ENCODE measurements at regions not wholly inside any gene's neighbourhood (a gene's known extent, or its start where the extent isn't known, plus 50 kb on each side); places are given as distances from the start of the nearest gene placed in this dataset.

DNA sequence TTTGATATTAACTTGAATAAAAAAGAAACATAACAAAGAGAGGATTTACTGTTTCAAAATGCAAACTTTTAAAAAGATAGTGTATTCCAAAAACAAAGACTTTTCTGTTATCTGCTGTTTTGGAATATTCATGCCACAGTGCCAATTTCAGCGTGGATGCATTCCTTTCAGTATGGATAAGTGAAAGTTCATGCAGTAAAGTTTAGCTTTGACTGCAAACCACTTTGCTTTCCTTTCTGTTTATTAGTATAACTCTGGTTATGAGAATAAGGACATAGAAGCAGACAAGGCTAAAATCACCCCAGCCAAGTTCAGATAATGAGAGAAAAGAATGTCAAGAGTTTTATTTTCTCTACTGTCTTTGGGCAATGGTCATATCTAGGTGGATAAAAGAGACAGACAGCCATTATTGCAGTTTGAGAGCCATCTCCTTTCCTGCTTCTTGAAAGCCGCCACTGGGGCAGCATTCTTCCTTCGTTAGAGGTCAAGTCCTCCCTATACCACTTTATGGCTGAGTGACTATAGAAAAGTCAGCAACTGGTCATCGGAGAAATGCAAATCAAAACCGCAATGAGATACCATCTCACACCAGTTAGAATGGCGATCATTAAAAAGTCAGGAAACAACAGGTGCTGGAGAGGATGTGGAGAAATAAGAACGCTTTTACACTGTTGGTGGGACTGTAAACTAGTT, 82.4 kb upstream of the BLID start:
- TF ChIP-seq, protein P1, sequence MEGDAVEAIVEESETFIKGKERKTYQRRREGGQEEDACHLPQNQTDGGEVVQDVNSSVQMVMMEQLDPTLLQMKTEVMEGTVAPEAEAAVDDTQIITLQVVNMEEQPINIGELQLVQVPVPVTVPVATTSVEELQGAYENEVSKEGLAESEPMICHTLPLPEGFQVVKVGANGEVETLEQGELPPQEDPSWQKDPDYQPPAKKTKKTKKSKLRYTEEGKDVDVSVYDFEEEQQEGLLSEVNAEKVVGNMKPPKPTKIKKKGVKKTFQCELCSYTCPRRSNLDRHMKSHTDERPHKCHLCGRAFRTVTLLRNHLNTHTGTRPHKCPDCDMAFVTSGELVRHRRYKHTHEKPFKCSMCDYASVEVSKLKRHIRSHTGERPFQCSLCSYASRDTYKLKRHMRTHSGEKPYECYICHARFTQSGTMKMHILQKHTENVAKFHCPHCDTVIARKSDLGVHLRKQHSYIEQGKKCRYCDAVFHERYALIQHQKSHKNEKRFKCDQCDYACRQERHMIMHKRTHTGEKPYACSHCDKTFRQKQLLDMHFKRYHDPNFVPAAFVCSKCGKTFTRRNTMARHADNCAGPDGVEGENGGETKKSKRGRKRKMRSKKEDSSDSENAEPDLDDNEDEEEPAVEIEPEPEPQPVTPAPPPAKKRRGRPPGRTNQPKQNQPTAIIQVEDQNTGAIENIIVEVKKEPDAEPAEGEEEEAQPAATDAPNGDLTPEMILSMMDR (IDR thresholded peaks at IDR 0.05; ENCODE audit: low read depth, low read length, missing input control): no peak
- TF ChIP-seq YY1 (IDR thresholded peaks at IDR 0.05) (no peak), EGR1 (IDR thresholded peaks at IDR 0.05; ENCODE audit: low read depth in 2 of 2) (no peak), RAD21 (IDR thresholded peaks at IDR 0.05) (no peak), NR2F2 (IDR thresholded peaks at IDR 0.05) (no peak), GABPA (IDR thresholded peaks at IDR 0.05 in 1 of 2, conservative IDR thresholded peaks at IDR 0.05 in 1 of 2) (no peak), TAF1 (conservative IDR thresholded peaks at IDR 0.05) (no peak), FOXA1 (IDR thresholded peaks at IDR 0.05) (no peak), JUND (IDR thresholded peaks at IDR 0.05) (no peak), SP1 (IDR thresholded peaks at IDR 0.05) (no peak), HNF4G (IDR thresholded peaks at IDR 0.05) (no peak)
- TF ChIP-seq, protein P2, sequence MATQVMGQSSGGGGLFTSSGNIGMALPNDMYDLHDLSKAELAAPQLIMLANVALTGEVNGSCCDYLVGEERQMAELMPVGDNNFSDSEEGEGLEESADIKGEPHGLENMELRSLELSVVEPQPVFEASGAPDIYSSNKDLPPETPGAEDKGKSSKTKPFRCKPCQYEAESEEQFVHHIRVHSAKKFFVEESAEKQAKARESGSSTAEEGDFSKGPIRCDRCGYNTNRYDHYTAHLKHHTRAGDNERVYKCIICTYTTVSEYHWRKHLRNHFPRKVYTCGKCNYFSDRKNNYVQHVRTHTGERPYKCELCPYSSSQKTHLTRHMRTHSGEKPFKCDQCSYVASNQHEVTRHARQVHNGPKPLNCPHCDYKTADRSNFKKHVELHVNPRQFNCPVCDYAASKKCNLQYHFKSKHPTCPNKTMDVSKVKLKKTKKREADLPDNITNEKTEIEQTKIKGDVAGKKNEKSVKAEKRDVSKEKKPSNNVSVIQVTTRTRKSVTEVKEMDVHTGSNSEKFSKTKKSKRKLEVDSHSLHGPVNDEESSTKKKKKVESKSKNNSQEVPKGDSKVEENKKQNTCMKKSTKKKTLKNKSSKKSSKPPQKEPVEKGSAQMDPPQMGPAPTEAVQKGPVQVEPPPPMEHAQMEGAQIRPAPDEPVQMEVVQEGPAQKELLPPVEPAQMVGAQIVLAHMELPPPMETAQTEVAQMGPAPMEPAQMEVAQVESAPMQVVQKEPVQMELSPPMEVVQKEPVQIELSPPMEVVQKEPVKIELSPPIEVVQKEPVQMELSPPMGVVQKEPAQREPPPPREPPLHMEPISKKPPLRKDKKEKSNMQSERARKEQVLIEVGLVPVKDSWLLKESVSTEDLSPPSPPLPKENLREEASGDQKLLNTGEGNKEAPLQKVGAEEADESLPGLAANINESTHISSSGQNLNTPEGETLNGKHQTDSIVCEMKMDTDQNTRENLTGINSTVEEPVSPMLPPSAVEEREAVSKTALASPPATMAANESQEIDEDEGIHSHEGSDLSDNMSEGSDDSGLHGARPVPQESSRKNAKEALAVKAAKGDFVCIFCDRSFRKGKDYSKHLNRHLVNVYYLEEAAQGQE (IDR thresholded peaks at IDR 0.05): no peak
- TF ChIP-seq, protein P3, sequence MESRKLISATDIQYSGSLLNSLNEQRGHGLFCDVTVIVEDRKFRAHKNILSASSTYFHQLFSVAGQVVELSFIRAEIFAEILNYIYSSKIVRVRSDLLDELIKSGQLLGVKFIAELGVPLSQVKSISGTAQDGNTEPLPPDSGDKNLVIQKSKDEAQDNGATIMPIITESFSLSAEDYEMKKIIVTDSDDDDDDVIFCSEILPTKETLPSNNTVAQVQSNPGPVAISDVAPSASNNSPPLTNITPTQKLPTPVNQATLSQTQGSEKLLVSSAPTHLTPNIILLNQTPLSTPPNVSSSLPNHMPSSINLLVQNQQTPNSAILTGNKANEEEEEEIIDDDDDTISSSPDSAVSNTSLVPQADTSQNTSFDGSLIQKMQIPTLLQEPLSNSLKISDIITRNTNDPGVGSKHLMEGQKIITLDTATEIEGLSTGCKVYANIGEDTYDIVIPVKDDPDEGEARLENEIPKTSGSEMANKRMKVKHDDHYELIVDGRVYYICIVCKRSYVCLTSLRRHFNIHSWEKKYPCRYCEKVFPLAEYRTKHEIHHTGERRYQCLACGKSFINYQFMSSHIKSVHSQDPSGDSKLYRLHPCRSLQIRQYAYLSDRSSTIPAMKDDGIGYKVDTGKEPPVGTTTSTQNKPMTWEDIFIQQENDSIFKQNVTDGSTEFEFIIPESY (IDR thresholded peaks at IDR 0.05): no peak
- TF ChIP-seq, protein P4, sequence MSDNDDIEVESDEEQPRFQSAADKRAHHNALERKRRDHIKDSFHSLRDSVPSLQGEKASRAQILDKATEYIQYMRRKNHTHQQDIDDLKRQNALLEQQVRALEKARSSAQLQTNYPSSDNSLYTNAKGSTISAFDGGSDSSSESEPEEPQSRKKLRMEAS (IDR thresholded peaks at IDR 0.05): no peak
